ENCODE measurements at regions not wholly inside any gene's neighbourhood (a gene's known extent, or its start where the extent isn't known, plus 50 kb on each side); places are given as distances from the start of the nearest gene placed in this dataset.

GRCh38 chr1:218575079-218575478 lies 229.9 kb downstream of the TGFB2 start (continued):
- no peak for TF ChIP-seq NR2C1 (IDR thresholded peaks at IDR 0.05)

- in situ Hi-C loops (cut with MboI): no loop called here
- Histone ChIP-seq H3K36me3 (ENCODE audit: control insufficient read depth in 2 of 2, insufficient read depth in 2 of 2, low read length in 1 of 2) (no peaks in the 10 kb centered on the region), H3K4me2 (ENCODE audit: control insufficient read depth, insufficient read depth) (no peak overlapping the region), H3K27me3 (replicated peaks in 1 of 2; ENCODE audit: control insufficient read depth in 2 of 2, insufficient read depth in 2 of 2, low read length in 1 of 2) (no peaks in the 10 kb centered on the region), H2AFZ (ENCODE audit: control insufficient read depth, low read depth, low read length) (no peak overlapping the region), H3K4me3 (no peak overlapping the region), H3K9ac (ENCODE audit: control insufficient read depth, insufficient read depth, low read length) (no peak overlapping the region), H3K9me3 (replicated peaks; ENCODE audit: control insufficient read depth, insufficient read depth, low read length) (no peaks in the 10 kb centered on the region), H3K79me2 (ENCODE audit: control insufficient read depth, insufficient read depth, low read length) (no peaks in the 10 kb centered on the region), H3K4me1 (ENCODE audit: control insufficient read depth, insufficient read depth, low read length) (no peaks in the 10 kb centered on the region), H3K27ac (ENCODE audit: control insufficient read depth, insufficient read depth) (no peak overlapping the region), H4K20me1 (ENCODE audit: control insufficient read depth, insufficient read depth) (no peaks in the 10 kb centered on the region)
- ChIA-PET SMC1A (ENCODE audit: uncharacterized antibody, unreplicated experiment) (no interaction called here), POLR2A (no interaction called here), RAD21 (ENCODE audit: unreplicated experiment) (no interaction called here), CTCF (no interaction called here)
- intact Hi-C loops (cut with micrococcal nuclease; ENCODE audit: unreplicated experiment): no loop called here
- WGBS (ENCODE audit: insufficient coverage, insufficient replicate concordance, low lambda C conversion rate, missing lambda C conversion rate): 0% methylated on average over 1 of the region's 1 CpG
- DNase-seq (ENCODE audit: low read depth, low spot score): no peak
- no peak for FAIRE-seq
- no peak for ATAC-seq
- no TSS peak for BruUV-seq (replicated peaks)
- TF ChIP-seq MXI1 (IDR thresholded peaks at IDR 0.05; ENCODE audit: low read depth, low read length): no peak
- TF ChIP-seq PAX5 (IDR thresholded peaks at IDR 0.05; ENCODE audit: borderline replicate concordance, low read depth, low read length): no peak
- TF ChIP-seq HDAC2 (IDR thresholded peaks at IDR 0.05): no peak
- TF ChIP-seq WRNIP1 (IDR thresholded peaks at IDR 0.05; ENCODE audit: borderline replicate concordance, low read depth, low read length): no peak
- no peak for TF ChIP-seq KDM1A (IDR thresholded peaks at IDR 0.05; ENCODE audit: borderline replicate concordance)
- no peak for TF ChIP-seq ELK1 (IDR thresholded peaks at IDR 0.05; ENCODE audit: low read depth, low read length)
- no peak for TF ChIP-seq MTA3 (IDR thresholded peaks at IDR 0.05; ENCODE audit: borderline replicate concordance, low read length)
- TF ChIP-seq MYC (IDR thresholded peaks at IDR 0.05; ENCODE audit: insufficient read depth, insufficient read length, insufficient replicate concordance, low read length, severe bottlenecking): no peak
- no peak for TF ChIP-seq CBX3 (IDR thresholded peaks at IDR 0.05; ENCODE audit: borderline replicate concordance, low read depth)
- no peak for TF ChIP-seq TCF7 (IDR thresholded peaks at IDR 0.05; ENCODE audit: borderline replicate concordance)
- no peak for TF ChIP-seq NFXL1 (IDR thresholded peaks at IDR 0.05; ENCODE audit: borderline replicate concordance)
- TF ChIP-seq FOXK2 (IDR thresholded peaks at IDR 0.05): no peak
- no peak for TF ChIP-seq MTA2 (IDR thresholded peaks at IDR 0.05; ENCODE audit: low read depth)
- no peak for TF ChIP-seq ZNF217 (IDR thresholded peaks at IDR 0.05)
- no peak for TF ChIP-seq E2F8 (IDR thresholded peaks at IDR 0.05; ENCODE audit: low read depth, partially characterized antibody)
- TF ChIP-seq, protein P1, sequence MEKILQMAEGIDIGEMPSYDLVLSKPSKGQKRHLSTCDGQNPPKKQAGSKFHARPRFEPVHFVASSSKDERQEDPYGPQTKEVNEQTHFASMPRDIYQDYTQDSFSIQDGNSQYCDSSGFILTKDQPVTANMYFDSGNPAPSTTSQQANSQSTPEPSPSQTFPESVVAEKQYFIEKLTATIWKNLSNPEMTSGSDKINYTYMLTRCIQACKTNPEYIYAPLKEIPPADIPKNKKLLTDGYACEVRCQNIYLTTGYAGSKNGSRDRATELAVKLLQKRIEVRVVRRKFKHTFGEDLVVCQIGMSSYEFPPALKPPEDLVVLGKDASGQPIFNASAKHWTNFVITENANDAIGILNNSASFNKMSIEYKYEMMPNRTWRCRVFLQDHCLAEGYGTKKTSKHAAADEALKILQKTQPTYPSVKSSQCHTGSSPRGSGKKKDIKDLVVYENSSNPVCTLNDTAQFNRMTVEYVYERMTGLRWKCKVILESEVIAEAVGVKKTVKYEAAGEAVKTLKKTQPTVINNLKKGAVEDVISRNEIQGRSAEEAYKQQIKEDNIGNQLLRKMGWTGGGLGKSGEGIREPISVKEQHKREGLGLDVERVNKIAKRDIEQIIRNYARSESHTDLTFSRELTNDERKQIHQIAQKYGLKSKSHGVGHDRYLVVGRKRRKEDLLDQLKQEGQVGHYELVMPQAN (conservative IDR thresholded peaks at IDR 0.05): no peak
- TF ChIP-seq SMARCA5 (IDR thresholded peaks at IDR 0.05): no peak
- TF ChIP-seq, protein P2, sequence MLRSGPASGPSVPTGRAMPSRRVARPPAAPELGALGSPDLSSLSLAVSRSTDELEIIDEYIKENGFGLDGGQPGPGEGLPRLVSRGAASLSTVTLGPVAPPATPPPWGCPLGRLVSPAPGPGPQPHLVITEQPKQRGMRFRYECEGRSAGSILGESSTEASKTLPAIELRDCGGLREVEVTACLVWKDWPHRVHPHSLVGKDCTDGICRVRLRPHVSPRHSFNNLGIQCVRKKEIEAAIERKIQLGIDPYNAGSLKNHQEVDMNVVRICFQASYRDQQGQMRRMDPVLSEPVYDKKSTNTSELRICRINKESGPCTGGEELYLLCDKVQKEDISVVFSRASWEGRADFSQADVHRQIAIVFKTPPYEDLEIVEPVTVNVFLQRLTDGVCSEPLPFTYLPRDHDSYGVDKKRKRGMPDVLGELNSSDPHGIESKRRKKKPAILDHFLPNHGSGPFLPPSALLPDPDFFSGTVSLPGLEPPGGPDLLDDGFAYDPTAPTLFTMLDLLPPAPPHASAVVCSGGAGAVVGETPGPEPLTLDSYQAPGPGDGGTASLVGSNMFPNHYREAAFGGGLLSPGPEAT (IDR thresholded peaks at IDR 0.05; ENCODE audit: low read depth): no peak
These were observed 230.7 kb downstream of the TGFB2 start for GRCh38 chr1:218575856-218576255.

Measured in GM12878 (cell line).